NAMALWA (cell line): ENCODE measurements at regions not wholly inside any gene's neighbourhood (a gene's known extent, or its start where the extent isn't known, plus 50 kb on each side); places are given as distances from the start of the nearest gene placed in this dataset.

Source experiments
- DNase-seq: peaks from one replicate; pipeline ENCODE4 v3.0.0-alpha.2; 2015; ENCODE audit warnings: low spot score

- peak; percentile 91 for DNase-seq
These were observed 95.9 kb upstream of the HDAC4 start for GRCh38 chr2:239496700-239497099.

GRCh38 chr2:239495791-239496233 lies 95.0 kb upstream of the HDAC4 start:
- no peak for DNase-seq

GRCh38 chr2:239495175-239495574 lies 94.4 kb upstream of the HDAC4 start:
- DNase-seq: no peak

GRCh38 chr2:239494578-239494977 lies 93.8 kb upstream of the HDAC4 start:
- DNase-seq: no peak

GRCh38 chr2:239489481-239489880 lies 88.7 kb upstream of the HDAC4 start:
- no peak for DNase-seq

- DNase-seq: no peak
These were observed 87.3 kb upstream of the HDAC4 start for GRCh38 chr2:239488125-239488524.

GRCh38 chr2:239487272-239487671 lies 86.5 kb upstream of the HDAC4 start:
- no peak for DNase-seq

DNA sequence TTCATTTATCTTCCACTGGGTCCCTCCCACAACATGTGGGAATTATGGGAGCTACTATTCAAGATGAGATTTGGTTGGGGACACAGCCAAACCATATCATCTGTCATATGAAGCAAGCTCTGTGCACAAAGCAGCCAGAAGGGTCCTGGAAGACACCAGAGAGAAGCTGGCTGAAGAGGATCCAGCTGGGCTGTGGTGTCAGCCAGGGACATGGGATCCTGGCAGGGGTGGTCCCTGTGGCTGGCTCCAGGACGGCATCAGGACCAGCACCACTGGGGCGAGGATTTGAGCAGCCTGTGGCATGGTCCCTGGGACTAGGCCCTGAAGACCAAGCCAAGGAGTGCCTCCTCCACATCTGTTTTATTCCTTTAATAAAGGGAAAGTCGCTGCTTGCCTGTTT lies 84.8 kb upstream of the HDAC4 start:
- no peak for DNase-seq

DNA sequence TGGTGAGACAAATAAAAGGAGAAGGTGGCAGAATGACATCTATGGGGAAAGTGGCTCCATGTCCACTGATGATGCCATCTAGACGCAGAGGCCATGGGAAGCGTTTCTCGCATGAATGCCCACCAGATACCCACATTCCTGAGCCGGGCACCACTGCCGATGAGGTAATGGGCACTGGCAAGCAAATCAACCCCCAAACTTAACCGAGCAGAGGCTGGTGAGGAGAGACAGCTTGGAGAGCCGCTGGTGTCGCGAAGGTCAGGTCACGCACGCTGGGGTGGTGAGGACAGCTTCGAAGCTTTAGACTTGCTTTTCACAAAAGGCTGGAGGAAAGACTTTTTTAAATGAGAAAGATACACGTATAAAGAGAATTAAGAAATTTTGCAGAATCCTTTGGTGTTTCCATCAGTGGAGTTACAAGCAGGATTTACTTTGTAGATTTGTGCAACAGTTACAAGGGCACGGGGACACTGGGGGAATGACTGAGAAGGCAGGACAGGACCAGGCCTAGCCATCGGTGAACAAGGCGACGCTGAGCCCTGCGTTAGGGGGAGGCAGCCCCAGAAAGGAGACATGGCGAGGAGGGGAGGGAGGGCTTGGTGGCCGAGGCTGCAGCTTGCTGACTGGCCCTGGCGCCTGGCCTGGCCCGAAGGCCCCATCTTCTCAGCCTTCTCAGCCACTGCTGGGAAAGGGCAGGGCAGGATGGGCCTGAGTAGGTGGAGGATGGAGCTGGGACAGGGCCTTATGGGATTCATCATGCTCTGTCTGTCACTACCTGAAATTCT lies 83.9 kb upstream of the HDAC4 start:
- no peak for DNase-seq

GRCh38 chr2:239482778-239483712 lies 82.2 kb upstream of the HDAC4 start:
- DNase-seq: no peak

DNA sequence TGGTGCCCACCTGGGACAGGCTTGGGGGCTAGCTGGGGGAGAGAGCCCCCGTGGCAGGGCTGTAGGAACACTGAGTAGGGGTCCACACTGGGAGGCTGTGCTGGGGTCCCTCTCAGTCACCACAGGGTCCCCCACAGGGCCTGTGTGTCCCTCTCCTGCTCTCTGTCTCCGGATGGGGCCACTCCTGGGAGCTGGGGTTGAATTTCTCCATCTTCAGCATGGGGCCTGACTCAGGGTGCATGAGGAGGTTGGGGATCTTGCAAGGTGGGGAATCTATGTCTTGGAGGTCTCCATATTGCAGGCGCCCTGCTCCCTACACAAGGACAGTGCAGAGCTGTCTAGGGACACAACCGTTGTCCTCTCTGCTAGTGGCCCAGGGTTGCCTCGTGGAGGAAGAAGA lies 78.7 kb upstream of the HDAC4 start:
- no peak for DNase-seq

DNA sequence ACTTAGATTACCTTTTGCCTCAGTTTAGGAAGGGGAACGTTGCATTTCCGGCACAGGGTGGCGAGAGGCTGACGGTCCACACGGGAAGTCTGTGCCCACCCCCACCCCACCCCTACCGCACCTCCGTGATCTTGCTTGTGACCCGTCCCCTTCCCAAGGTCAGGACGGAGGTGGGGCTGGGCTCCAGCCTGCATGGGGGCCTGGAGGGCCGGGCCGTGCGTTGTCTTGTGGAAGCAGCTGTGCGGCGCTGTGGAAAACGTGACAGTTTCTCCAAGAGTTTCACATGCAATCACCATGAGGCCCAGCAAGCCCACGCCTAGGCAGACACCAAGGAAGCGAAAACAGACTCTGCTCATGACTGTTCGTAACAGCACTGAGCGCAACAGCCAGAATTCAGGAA lies 76.8 kb upstream of the HDAC4 start:
- no peak for DNase-seq

- DNase-seq: no peak
These were observed 76.2 kb upstream of the HDAC4 start for GRCh38 chr2:239476757-239477585.

- DNase-seq: no peak
These were observed 75.4 kb upstream of the HDAC4 start for GRCh38 chr2:239476029-239476756.

DNA sequence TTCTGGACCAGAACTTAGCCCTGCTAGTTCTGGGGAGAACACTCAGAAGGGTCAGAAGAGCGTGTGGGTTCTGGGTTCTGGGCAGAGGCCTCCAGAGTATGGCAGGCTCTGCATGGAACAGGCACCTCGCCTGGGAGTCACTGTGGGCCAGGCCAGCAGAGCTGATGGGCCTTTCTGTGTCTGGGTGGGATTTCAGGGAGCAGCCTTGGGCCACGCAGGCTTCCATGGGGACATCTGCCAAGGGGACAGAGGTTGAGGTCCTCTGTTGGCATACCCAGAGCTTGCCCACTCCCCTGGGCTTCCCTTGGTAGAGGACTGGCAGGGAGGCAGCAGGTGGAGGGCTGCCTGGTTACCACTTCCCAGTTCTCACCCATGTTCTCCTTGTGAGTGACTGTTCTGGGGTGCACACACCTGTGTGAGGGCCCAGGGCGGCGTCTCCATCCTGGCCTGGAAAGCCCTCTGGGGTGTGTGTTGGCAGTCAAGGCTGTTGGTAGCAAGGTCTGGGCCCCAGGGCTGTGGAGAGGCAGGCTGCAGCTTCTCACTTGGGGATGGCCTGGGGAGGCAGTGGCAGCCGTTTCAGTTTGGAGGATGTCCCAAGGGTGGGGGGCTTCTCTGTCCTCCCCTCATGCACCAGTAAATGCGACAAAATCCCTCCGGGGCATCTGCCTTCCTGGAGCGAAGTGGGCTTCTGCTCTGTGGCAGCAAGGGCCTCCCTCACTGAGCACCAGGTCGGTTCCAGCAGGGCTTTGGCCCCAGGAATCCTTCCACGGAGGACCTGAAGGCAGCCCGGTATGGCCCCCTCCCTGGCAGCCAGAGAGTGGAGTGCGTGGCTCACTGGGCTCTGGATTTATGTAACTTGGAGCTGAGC lies 74.6 kb upstream of the HDAC4 start:
- DNase-seq: no peak

- DNase-seq: no peak
These were observed 72.5 kb upstream of the HDAC4 start for GRCh38 chr2:239473211-239473805.

GRCh38 chr2:239472235-239472775 lies 71.5 kb upstream of the HDAC4 start:
- no peak for DNase-seq

- DNase-seq: no peak
These were observed 70.4 kb upstream of the HDAC4 start for GRCh38 chr2:239471011-239471792.
